SU-DHL-6 (cell line): ENCODE measurements at regions not wholly inside any gene's neighbourhood (a gene's known extent, or its start where the extent isn't known, plus 50 kb on each side); places are given as distances from the start of the nearest gene placed in this dataset.

Source experiments
- CTCF ChIP-seq: fragments of 200-600 bp; sonication (generic); IDR thresholded peaks from one replicate; pipeline ENCODE4 v1.5.1; 2017; ENCODE audit warnings: antibody characterized with exemption, mild to moderate bottlenecking, low read length, moderate library complexity; ENCODE audit not compliant: insufficient read depth, poor library complexity, severe bottlenecking
- EZH2phosphoT487 ChIP-seq: fragments of 200-600 bp; sonication (generic), shearing (Covaris generic); conservative IDR thresholded peaks from 2 replicates; pipeline ENCODE4 v1.6.1; 2018; ENCODE audit warnings: mild to moderate bottlenecking, antibody characterized with exemption, low read length, moderate library complexity, mixed read lengths

- TF ChIP-seq CTCF (no peak), EZH2phosphoT487 (no peak)
These were observed 86.7 kb upstream of the UQCRFS1 start for GRCh38 chr19:29299416-29300380.
